HepG2 (cell line): ENCODE measurements at regions not wholly inside any gene's neighbourhood (a gene's known extent, or its start where the extent isn't known, plus 50 kb on each side); places are given as distances from the start of the nearest gene placed in this dataset.

Source experiments
- CREM ChIP-seq, 2 experiments: sonication (generic) in 1 of 2; formaldehyde crosslinking in 1 of 2; IDR thresholded peaks; 2 replicates each; pipeline versions ENCODE4 v1.4.0 to v1.6.1; 2016 to 2020; ENCODE audit warnings: antibody characterized with exemption in 1 of 2, mild to moderate bottlenecking in 1 of 2, missing genetic modification reagents in 1 of 2
- EP300 ChIP-seq, 3 experiments: sonication (generic) in 1 of 3; formaldehyde crosslinking in 1 of 3; IDR thresholded peaks; 2 replicates each; pipeline versions ENCODE4 v1.5.1 to v1.6.1; 2011 to 2020; ENCODE audit warnings: low read depth in 2 of 3, low read length in 2 of 3, borderline replicate concordance in 1 of 3, improper control_type of control experiment in 1 of 3, mild to moderate bottlenecking in 1 of 3, missing genetic modification reagents in 1 of 3, moderate library complexity in 1 of 3
- ETV5 ChIP-seq: IDR thresholded peaks from 2 replicates; pipeline ENCODE4 v1.6.1; 2018; ENCODE audit warnings: missing biosample characterization, missing genetic modification reagents, inconsistent platforms, borderline replicate concordance
- FOSL2 ChIP-seq: sonication (generic); formaldehyde crosslinking; IDR thresholded peaks from 2 replicates; pipeline ENCODE4 v1.4.0; 2020; ENCODE audit warnings: missing genetic modification reagents
- FOXA1 ChIP-seq, 2 experiments: fragments of 450-650 bp in 1 of 2; sonication (generic) in 1 of 2; formaldehyde crosslinking in 1 of 2; IDR thresholded peaks; 2 replicates each; pipeline versions ENCODE4 v1.4.0 to v1.6.1; 2016 to 2020; ENCODE audit warnings: missing genetic modification reagents in 1 of 2
- FOXA3 ChIP-seq: IDR thresholded peaks from 2 replicates; pipeline ENCODE4 v1.6.1; 2016; ENCODE audit warnings: missing genetic modification reagents, missing compliant biosample characterization
- GFI1 ChIP-seq: sonication (generic); formaldehyde crosslinking; IDR thresholded peaks from 2 replicates; pipeline ENCODE4 v1.5.0; 2020; ENCODE audit warnings: missing genetic modification reagents, mild to moderate bottlenecking, borderline replicate concordance
- HMG20B ChIP-seq: conservative IDR thresholded peaks from 2 replicates; pipeline ENCODE4 v1.6.1; 2016; ENCODE audit warnings: missing genetic modification reagents, missing compliant biosample characterization
- MBNL3 ChIP-seq: fragments of 250-450 bp; sonication (Bioruptor Pico); conservative IDR thresholded peaks from 2 replicates; pipeline ENCODE4 v1.8.0; 2022; ENCODE audit warnings: mild to moderate bottlenecking, inconsistent platforms
- MEF2D ChIP-seq: sonication (generic); formaldehyde crosslinking; IDR thresholded peaks from 2 replicates; pipeline ENCODE4 v1.5.1; 2020; ENCODE audit warnings: mild to moderate bottlenecking, missing genetic modification reagents
- MLXIP ChIP-seq: sonication (generic); formaldehyde crosslinking; IDR thresholded peaks from 2 replicates; pipeline ENCODE4 v1.9.0; 2021; ENCODE audit warnings: missing genetic modification reagents, borderline replicate concordance
- NCOA2 ChIP-seq: sonication (generic); formaldehyde crosslinking; IDR thresholded peaks from 2 replicates; pipeline ENCODE4 v1.8.0; 2022; ENCODE audit warnings: inconsistent platforms
- PHF21A ChIP-seq: sonication (generic); formaldehyde crosslinking; IDR thresholded peaks from 2 replicates; pipeline ENCODE4 v1.5.0; 2020; ENCODE audit warnings: mild to moderate bottlenecking, missing genetic modification reagents
- PHF5A ChIP-seq: IDR thresholded peaks from one replicate; pipeline ENCODE4 v1.6.1; 2018; ENCODE audit warnings: low read depth, missing genetic modification reagents; ENCODE audit not compliant: unreplicated experiment
- RFXAP ChIP-seq: sonication (generic); formaldehyde crosslinking; IDR thresholded peaks from 2 replicates; pipeline ENCODE4 v1.4.0; 2020; ENCODE audit warnings: missing genetic modification reagents, borderline replicate concordance
- SALL1 ChIP-seq: sonication (generic); formaldehyde crosslinking; IDR thresholded peaks from 2 replicates; pipeline ENCODE4 v1.8.0; 2022; ENCODE audit warnings: mild to moderate bottlenecking, missing genetic modification reagents
- ZMYM4 ChIP-seq: sonication (generic); formaldehyde crosslinking; IDR thresholded peaks from 2 replicates; pipeline ENCODE4 v1.8.1; 2023; ENCODE audit warnings: mild to moderate bottlenecking, missing genetic modification reagents
- ZNF30 ChIP-seq: sonication (generic); formaldehyde crosslinking; IDR thresholded peaks from 2 replicates; pipeline ENCODE4 v1.5.0; 2020; ENCODE audit warnings: mild to moderate bottlenecking, missing genetic modification reagents
- ZNF550 ChIP-seq: sonication (generic); formaldehyde crosslinking; IDR thresholded peaks from 2 replicates; pipeline ENCODE4 v1.4.0; 2020; ENCODE audit warnings: mild to moderate bottlenecking, missing genetic modification reagents, borderline replicate concordance
- ZSCAN12 ChIP-seq: sonication (generic); formaldehyde crosslinking; IDR thresholded peaks from 2 replicates; pipeline ENCODE4 v1.9.0; 2021; ENCODE audit warnings: mild to moderate bottlenecking, missing genetic modification reagents
- TF ChIP-seq, protein P1 (sequence below): IDR thresholded peaks from 2 replicates; pipeline ENCODE4 v1.6.1; 2016; ENCODE audit warnings: missing genetic modification reagents, missing compliant biosample characterization
- TF ChIP-seq, protein P2 (sequence below): sonication (generic); formaldehyde crosslinking; IDR thresholded peaks from 2 replicates; pipeline ENCODE4 v1.8.0; 2022; ENCODE audit warnings: missing genetic modification reagents, mild to moderate bottlenecking, moderate library complexity, borderline replicate concordance
- TF ChIP-seq, protein P3 (sequence below): sonication (generic); formaldehyde crosslinking; IDR thresholded peaks from 2 replicates; pipeline ENCODE4 v1.4.0; 2020; ENCODE audit warnings: missing genetic modification reagents

DNA sequence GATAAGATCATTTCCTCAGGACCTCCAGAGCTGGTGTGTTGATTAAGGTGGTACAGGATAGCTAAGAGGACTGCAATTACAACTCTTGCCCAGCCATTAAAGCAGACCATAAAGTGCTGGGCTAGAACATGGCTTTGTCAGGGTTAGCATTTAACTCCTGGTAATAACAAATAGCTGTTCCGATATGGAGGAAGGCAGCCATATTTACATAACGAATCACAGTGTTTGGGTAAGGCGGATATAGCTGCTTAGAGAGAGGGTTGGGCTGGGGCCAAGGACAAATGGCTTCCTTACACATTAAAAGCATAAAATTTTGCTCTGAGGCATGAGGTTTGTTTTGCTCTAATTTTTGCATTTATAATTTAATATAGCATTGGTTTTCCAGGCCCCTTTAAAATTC is 297.7 kb upstream of the DDHD1 start (continued):
- TF ChIP-seq, protein P1, sequence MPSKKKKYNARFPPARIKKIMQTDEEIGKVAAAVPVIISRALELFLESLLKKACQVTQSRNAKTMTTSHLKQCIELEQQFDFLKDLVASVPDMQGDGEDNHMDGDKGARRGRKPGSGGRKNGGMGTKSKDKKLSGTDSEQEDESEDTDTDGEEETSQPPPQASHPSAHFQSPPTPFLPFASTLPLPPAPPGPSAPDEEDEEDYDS (CRISPR knock-in tag), result no peak
- TF ChIP-seq CREM (IDR thresholded peaks at IDR 0.05), result peak; percentile 11; the same call in 1 of the 2 replicates
- TF ChIP-seq CREM (CRISPR knock-in tag; IDR thresholded peaks at IDR 0.05), result no peak
- no peak for TF ChIP-seq FOXA1 (IDR thresholded peaks at IDR 0.05)
- peak; percentile 95 for TF ChIP-seq FOXA1 (CRISPR knock-in tag; IDR thresholded peaks at IDR 0.05)
- peak; percentile 71 for TF ChIP-seq ZMYM4
- no peak for TF ChIP-seq MBNL3
- TF ChIP-seq PHF5A, result no peak
- peak; percentile 93 for TF ChIP-seq HMG20B
- peak in 1 of 2 experiments; percentile 63; a peak in 1 of 4 replicates for TF ChIP-seq EP300 (IDR thresholded peaks at IDR 0.05; ENCODE audit: low read depth in 2 of 2, low read length in 2 of 2)
- TF ChIP-seq EP300 (CRISPR knock-in tag; IDR thresholded peaks at IDR 0.05; ENCODE audit: borderline replicate concordance), result no peak
- TF ChIP-seq ZNF30, result no peak
- no peak for TF ChIP-seq ZNF550 (CRISPR knock-in tag)
- TF ChIP-seq NCOA2 (CRISPR knock-in tag), result peak; percentile 72
- peak; percentile 47; the same call in 1 of the 2 replicates for TF ChIP-seq SALL1 (CRISPR knock-in tag)
- TF ChIP-seq ETV5 (CRISPR knock-in tag), result peak; percentile 68; the same call in 1 of the 2 replicates
- TF ChIP-seq ZSCAN12 (CRISPR knock-in tag), result no peak
- TF ChIP-seq FOSL2 (CRISPR knock-in tag), result peak; percentile 76
- peak; percentile 92 for TF ChIP-seq FOXA3 (CRISPR knock-in tag)
- TF ChIP-seq MEF2D (CRISPR knock-in tag), result peak; percentile 42; the same call in 1 of the 2 replicates
- peak; percentile 77 for TF ChIP-seq PHF21A (CRISPR knock-in tag)
- TF ChIP-seq, protein P2, sequence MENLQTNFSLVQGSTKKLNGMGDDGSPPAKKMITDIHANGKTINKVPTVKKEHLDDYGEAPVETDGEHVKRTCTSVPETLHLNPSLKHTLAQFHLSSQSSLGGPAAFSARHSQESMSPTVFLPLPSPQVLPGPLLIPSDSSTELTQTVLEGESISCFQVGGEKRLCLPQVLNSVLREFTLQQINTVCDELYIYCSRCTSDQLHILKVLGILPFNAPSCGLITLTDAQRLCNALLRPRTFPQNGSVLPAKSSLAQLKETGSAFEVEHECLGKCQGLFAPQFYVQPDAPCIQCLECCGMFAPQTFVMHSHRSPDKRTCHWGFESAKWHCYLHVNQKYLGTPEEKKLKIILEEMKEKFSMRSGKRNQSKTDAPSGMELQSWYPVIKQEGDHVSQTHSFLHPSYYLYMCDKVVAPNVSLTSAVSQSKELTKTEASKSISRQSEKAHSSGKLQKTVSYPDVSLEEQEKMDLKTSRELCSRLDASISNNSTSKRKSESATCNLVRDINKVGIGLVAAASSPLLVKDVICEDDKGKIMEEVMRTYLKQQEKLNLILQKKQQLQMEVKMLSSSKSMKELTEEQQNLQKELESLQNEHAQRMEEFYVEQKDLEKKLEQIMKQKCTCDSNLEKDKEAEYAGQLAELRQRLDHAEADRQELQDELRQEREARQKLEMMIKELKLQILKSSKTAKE (CRISPR knock-in tag), result no peak
- TF ChIP-seq GFI1 (CRISPR knock-in tag), result peak; percentile 98
- no peak for TF ChIP-seq RFXAP
- no peak for TF ChIP-seq MLXIP (CRISPR knock-in tag)
- TF ChIP-seq, protein P3, sequence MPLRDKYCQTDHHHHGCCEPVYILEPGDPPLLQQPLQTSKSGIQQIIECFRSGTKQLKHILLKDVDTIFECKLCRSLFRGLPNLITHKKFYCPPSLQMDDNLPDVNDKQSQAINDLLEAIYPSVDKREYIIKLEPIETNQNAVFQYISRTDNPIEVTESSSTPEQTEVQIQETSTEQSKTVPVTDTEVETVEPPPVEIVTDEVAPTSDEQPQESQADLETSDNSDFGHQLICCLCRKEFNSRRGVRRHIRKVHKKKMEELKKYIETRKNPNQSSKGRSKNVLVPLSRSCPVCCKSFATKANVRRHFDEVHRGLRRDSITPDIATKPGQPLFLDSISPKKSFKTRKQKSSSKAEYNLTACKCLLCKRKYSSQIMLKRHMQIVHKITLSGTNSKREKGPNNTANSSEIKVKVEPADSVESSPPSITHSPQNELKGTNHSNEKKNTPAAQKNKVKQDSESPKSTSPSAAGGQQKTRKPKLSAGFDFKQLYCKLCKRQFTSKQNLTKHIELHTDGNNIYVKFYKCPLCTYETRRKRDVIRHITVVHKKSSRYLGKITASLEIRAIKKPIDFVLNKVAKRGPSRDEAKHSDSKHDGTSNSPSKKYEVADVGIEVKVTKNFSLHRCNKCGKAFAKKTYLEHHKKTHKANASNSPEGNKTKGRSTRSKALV (CRISPR knock-in tag), result no peak
